Fibroblast of lung (primary cell): ENCODE measurements at regions not wholly inside any gene's neighbourhood (a gene's known extent, or its start where the extent isn't known, plus 50 kb on each side); places are given as distances from the start of the nearest gene placed in this dataset.
"Not testable (repeated sequence)": the region's sequence is repeated elsewhere in the genome, so short reads cannot be mapped to it uniquely, and the experiment has no call there.

Experiments used
- DNase-seq, 2 donors: peaks; one replicate each; pipeline versions ENCODE4 v3.0.0 to v3.0.0-alpha.2; 2010; ENCODE audit warnings: low read depth in 2 of 2
- H2AFZ ChIP-seq: 2 replicates; pipeline ENCODE4 v1.5.1; 2012; ENCODE audit warnings: low read length, control low read depth, inconsistent platforms
- H3K27ac ChIP-seq: 2 replicates; pipeline ENCODE4 v1.5.1; 2011; ENCODE audit warnings: low read length, control low read depth; ENCODE audit not compliant: insufficient read depth
- H3K27me3 ChIP-seq: 2 replicates; pipeline ENCODE4 v1.5.1; 2011; ENCODE audit warnings: mild to moderate bottlenecking, low read length; ENCODE audit not compliant: control insufficient read depth, insufficient read depth
- H3K36me3 ChIP-seq: 2 replicates; pipeline ENCODE4 v1.5.1; 2011; ENCODE audit warnings: low read length; ENCODE audit not compliant: control insufficient read depth, insufficient read depth
- H3K4me1 ChIP-seq: 2 replicates; pipeline ENCODE4 v1.5.1; 2011; ENCODE audit warnings: low read length; ENCODE audit not compliant: control insufficient read depth, insufficient read depth; ENCODE audit errors: extremely low read depth
- H3K4me2 ChIP-seq: 2 replicates; pipeline ENCODE4 v1.5.1; 2011; ENCODE audit warnings: low read length, control low read depth; ENCODE audit not compliant: insufficient read depth; ENCODE audit errors: extremely low read depth
- H3K4me3 ChIP-seq, 4 experiments: fragments of 200-600 bp in 1 of 4; sonication (generic) in 1 of 4; replicated peaks in 1 of 4; 2 replicates each; pipeline ENCODE4 v1.5.1; 2011 to 2016; ENCODE audit warnings: low read length in 4 of 4, low read depth in 3 of 4, mild to moderate bottlenecking in 3 of 4, control low read depth in 2 of 4, inconsistent platforms in 1 of 4, mixed read lengths in 1 of 4; ENCODE audit not compliant: insufficient read depth in 1 of 4; ENCODE audit errors: control extremely low read depth in 1 of 4
- H3K79me2 ChIP-seq: 2 replicates; pipeline ENCODE4 v1.5.1; 2012; ENCODE audit warnings: mild to moderate bottlenecking, low read length, inconsistent platforms; ENCODE audit not compliant: control insufficient read depth, insufficient read depth
- H3K9ac ChIP-seq: 2 replicates; pipeline ENCODE4 v1.5.1; 2011; ENCODE audit warnings: mild to moderate bottlenecking, low read length, control low read depth; ENCODE audit not compliant: insufficient read depth
- H3K9me3 ChIP-seq: 2 replicates; pipeline ENCODE4 v1.5.1; 2012; ENCODE audit warnings: low read depth, low read length; ENCODE audit not compliant: control insufficient read depth, insufficient read depth
- H4K20me1 ChIP-seq: 2 replicates; pipeline ENCODE4 v1.5.1; 2011; ENCODE audit warnings: low read length; ENCODE audit not compliant: control insufficient read depth, insufficient read depth; ENCODE audit errors: extremely low read depth
- EZH2 ChIP-seq: IDR thresholded peaks from 2 replicates; pipeline ENCODE4 v1.5.1; 2012; ENCODE audit warnings: low read length, control low read depth, mild to moderate bottlenecking; ENCODE audit errors: missing control alignments
- TF ChIP-seq, protein P1 (sequence below), 2 donors: IDR thresholded peaks in 1 of 2; conservative IDR thresholded peaks in 1 of 2; 1 replicate in 1 of 2; 2 replicates in 1 of 2; pipeline ENCODE4 v1.5.1; 2011 to 2012; ENCODE audit warnings: low read length in 2 of 2, control low read depth in 1 of 2, inconsistent platforms in 1 of 2, low read depth in 1 of 2, mild to moderate bottlenecking in 1 of 2

DNA sequence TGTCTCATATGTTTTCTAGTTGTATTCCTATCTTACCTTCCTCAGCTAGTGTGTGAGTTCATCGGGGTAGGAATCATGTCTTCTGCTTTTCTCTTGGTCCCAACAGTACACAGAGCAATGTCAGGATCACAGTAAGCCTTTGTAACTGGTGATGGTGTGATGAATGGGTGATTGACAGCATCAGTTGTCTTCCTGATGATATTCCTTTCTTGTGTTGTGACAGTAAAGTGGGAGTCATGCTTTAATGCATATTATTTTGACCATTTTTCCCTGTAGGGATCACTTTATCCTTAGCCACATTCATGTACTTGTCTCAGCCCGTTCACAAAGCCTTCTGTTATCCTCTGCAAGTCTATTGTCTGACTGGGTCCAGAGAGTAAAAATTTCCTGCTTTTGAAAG is 501.7 kb downstream of the UTRN start:
- H4K20me1 ChIP-seq = no peaks in the 10 kb centered on the region
- no peak overlapping the region for H3K4me2 ChIP-seq
- TF ChIP-seq, protein P1, sequence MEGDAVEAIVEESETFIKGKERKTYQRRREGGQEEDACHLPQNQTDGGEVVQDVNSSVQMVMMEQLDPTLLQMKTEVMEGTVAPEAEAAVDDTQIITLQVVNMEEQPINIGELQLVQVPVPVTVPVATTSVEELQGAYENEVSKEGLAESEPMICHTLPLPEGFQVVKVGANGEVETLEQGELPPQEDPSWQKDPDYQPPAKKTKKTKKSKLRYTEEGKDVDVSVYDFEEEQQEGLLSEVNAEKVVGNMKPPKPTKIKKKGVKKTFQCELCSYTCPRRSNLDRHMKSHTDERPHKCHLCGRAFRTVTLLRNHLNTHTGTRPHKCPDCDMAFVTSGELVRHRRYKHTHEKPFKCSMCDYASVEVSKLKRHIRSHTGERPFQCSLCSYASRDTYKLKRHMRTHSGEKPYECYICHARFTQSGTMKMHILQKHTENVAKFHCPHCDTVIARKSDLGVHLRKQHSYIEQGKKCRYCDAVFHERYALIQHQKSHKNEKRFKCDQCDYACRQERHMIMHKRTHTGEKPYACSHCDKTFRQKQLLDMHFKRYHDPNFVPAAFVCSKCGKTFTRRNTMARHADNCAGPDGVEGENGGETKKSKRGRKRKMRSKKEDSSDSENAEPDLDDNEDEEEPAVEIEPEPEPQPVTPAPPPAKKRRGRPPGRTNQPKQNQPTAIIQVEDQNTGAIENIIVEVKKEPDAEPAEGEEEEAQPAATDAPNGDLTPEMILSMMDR (conservative IDR thresholded peaks at IDR 0.05 in 1 of 2, IDR thresholded peaks at IDR 0.05 in 1 of 2; ENCODE audit: low read depth in 1 of 2, low read length in 2 of 2) = no peak
- TF ChIP-seq EZH2 = no peak
- no peaks in the 10 kb centered on the region for H3K27me3 ChIP-seq
- no peaks in the 10 kb centered on the region for H3K4me1 ChIP-seq
- no peaks in the 10 kb centered on the region for H3K79me2 ChIP-seq
- no peak overlapping the region for H3K27ac ChIP-seq
- no peaks in the 10 kb centered on the region for H3K36me3 ChIP-seq
- H3K9ac ChIP-seq = no peak overlapping the region
- DNase-seq = no peak
- H3K9me3 ChIP-seq = no peaks in the 10 kb centered on the region
- H2AFZ ChIP-seq = no peak overlapping the region
- H3K4me3 ChIP-seq = no peak overlapping the region

GRCh38 chr6:144793744-144794143 is 508.6 kb downstream of the UTRN start:
- Histone ChIP-seq H3K4me2 (no peak overlapping the region), H3K27ac (no peak overlapping the region), H3K27me3 (no peaks in the 10 kb centered on the region), H3K79me2 (no peaks in the 10 kb centered on the region), H3K4me1 (peaks cover 5% of the 10 kb centered on the region), H3K36me3 (no peaks in the 10 kb centered on the region), H3K9me3 (no peaks in the 10 kb centered on the region), H2AFZ (no peak overlapping the region), H4K20me1 (no peaks in the 10 kb centered on the region), H3K9ac (no peak overlapping the region), H3K4me3 (no peak overlapping the region)
- TF ChIP-seq, protein P1 (conservative IDR thresholded peaks at IDR 0.05 in 1 of 2, IDR thresholded peaks at IDR 0.05 in 1 of 2; ENCODE audit: low read depth in 1 of 2, low read length in 2 of 2) = no peak
- TF ChIP-seq EZH2 = no peak
- DNase-seq = no peak

- not testable (repeated sequence) for H2AFZ ChIP-seq, H4K20me1 ChIP-seq, H3K9me3 ChIP-seq, H3K79me2 ChIP-seq, H3K4me1 ChIP-seq, H3K9ac ChIP-seq, H3K36me3 ChIP-seq, H3K27me3 ChIP-seq, H3K27ac ChIP-seq, H3K4me2 ChIP-seq, DNase-seq, H3K4me3 ChIP-seq
Measured at GRCh38 chr6:144795022-144795421, 509.9 kb downstream of the UTRN start.
